GM18505 (cell line): ENCODE measurements at regions not wholly inside any gene's neighbourhood (a gene's known extent, or its start where the extent isn't known, plus 50 kb on each side); places are given as distances from the start of the nearest gene placed in this dataset.

Source experiments
- ATAC-seq: cut with Tn5 transposase; IDR thresholded peaks from one replicate; pipeline ENCODE4 v1.9.1; 2021; ENCODE audit not compliant: unreplicated experiment
- POLR2A ChIP-seq: IDR thresholded peaks from 4 replicates; pipeline ENCODE4 v1.6.1; 2011; ENCODE audit warnings: borderline replicate concordance; ENCODE audit not compliant: insufficient read depth, insufficient read length; ENCODE audit errors: extremely low read depth

GRCh38 chr21:27722095-27722494, 755.2 kb upstream of the ADAMTS5 start:
- ATAC-seq: no peak
- TF ChIP-seq POLR2A: no peak

- TF ChIP-seq POLR2A: no peak
- ATAC-seq: no peak
Observed at GRCh38 chr21:27721675-27722074, 754.8 kb upstream of the ADAMTS5 start.

GRCh38 chr21:27719226-27719625, 752.3 kb upstream of the ADAMTS5 start:
- no peak for TF ChIP-seq POLR2A
- ATAC-seq: no peak

- no peak for ATAC-seq
- no peak for TF ChIP-seq POLR2A
Observed at GRCh38 chr21:27715131-27715530, 748.2 kb upstream of the ADAMTS5 start.

GRCh38 chr21:27713154-27714109, 746.5 kb upstream of the ADAMTS5 start:
- TF ChIP-seq POLR2A: no peak
- ATAC-seq: no peak

GRCh38 chr21:27704567-27705166, 737.8 kb upstream of the ADAMTS5 start:
- TF ChIP-seq POLR2A: no peak
- no peak for ATAC-seq

- ATAC-seq: no peak
- TF ChIP-seq POLR2A: no peak
Observed at GRCh38 chr21:27703791-27704190, 736.9 kb upstream of the ADAMTS5 start.

GRCh38 chr21:27700974-27701614, 734.2 kb upstream of the ADAMTS5 start:
- TF ChIP-seq POLR2A: no peak
- peak; percentile 81 for ATAC-seq

GRCh38 chr21:27695246-27695645, 728.4 kb upstream of the ADAMTS5 start:
- no peak for ATAC-seq

GRCh38 chr21:27694667-27695066, 727.8 kb upstream of the ADAMTS5 start:
- no peak for ATAC-seq
- TF ChIP-seq POLR2A: no peak

More at GRCh38 chr21:27695246-27695645, 728.4 kb upstream of the ADAMTS5 start:
- no peak for TF ChIP-seq POLR2A

GRCh38 chr21:27693376-27693775, 726.5 kb upstream of the ADAMTS5 start:
- no peak for TF ChIP-seq POLR2A
- ATAC-seq: no peak

GRCh38 chr21:27691516-27691915, 724.6 kb upstream of the ADAMTS5 start:
- ATAC-seq: no peak
- TF ChIP-seq POLR2A: no peak

GRCh38 chr21:27691006-27691405, 724.1 kb upstream of the ADAMTS5 start:
- no peak for TF ChIP-seq POLR2A
- ATAC-seq: no peak
